DOHH2 (cell line): ENCODE measurements at regions not wholly inside any gene's neighbourhood (a gene's known extent, or its start where the extent isn't known, plus 50 kb on each side); places are given as distances from the start of the nearest gene placed in this dataset.

Experiments
- CTCF ChIP-seq: fragments of 200-600 bp; sonication (generic); IDR thresholded peaks from one replicate; pipeline ENCODE4 v1.5.1; 2014; ENCODE audit warnings: antibody characterized with exemption, mild to moderate bottlenecking, low read depth, low read length; ENCODE audit not compliant: poor library complexity, severe bottlenecking
- EZH2phosphoT487 ChIP-seq: fragments of 200-600 bp; sonication (generic); IDR thresholded peaks from 2 replicates; pipeline ENCODE4 v1.6.1; 2017; ENCODE audit warnings: borderline replicate concordance, mild to moderate bottlenecking, antibody characterized with exemption, low read length, moderate library complexity, mixed read lengths

GRCh38 chr6:129932321-129932720 is 71.2 kb upstream of the TMEM244 start:
- TF ChIP-seq CTCF (no peak), EZH2phosphoT487 (no peak)
